HS-5 (cell line): ENCODE measurements at regions not wholly inside any gene's neighbourhood (a gene's known extent, or its start where the extent isn't known, plus 50 kb on each side); places are given as distances from the start of the nearest gene placed in this dataset.

Experiments
- DNase-seq: peaks from one replicate; pipeline ENCODE4 v3.0.0-alpha.2; 2012; ENCODE audit warnings: low read depth

- no peak for DNase-seq
These were observed 282.7 kb downstream of the SHQ1 start for GRCh38 chr3:72565593-72565992.

GRCh38 chr3:72563690-72564370 is 284.4 kb downstream of the SHQ1 start:
- no peak for DNase-seq

GRCh38 chr3:72560846-72561675 is 287.2 kb downstream of the SHQ1 start:
- no peak for DNase-seq

- no peak for DNase-seq
These were observed 288.9 kb downstream of the SHQ1 start for GRCh38 chr3:72559385-72559784.

GRCh38 chr3:72558001-72558400 is 290.2 kb downstream of the SHQ1 start:
- DNase-seq, result no peak

- DNase-seq, result no peak
These were observed 292.5 kb downstream of the SHQ1 start for GRCh38 chr3:72555714-72556113.

- no peak for DNase-seq
These were observed 293.6 kb downstream of the SHQ1 start for GRCh38 chr3:72554689-72555088.

- DNase-seq, result no peak
These were observed 294.9 kb downstream of the SHQ1 start for GRCh38 chr3:72553298-72553697.

- no peak for DNase-seq
These were observed 297.5 kb downstream of the SHQ1 start for GRCh38 chr3:72550582-72551262.

GRCh38 chr3:72549761-72550581 is 298.3 kb downstream of the SHQ1 start:
- DNase-seq, result no peak

- DNase-seq, result no peak
These were observed 299.3 kb downstream of the SHQ1 start for GRCh38 chr3:72548981-72549380.

GRCh38 chr3:72548461-72548860 is 299.8 kb downstream of the SHQ1 start:
- DNase-seq, result no peak

- DNase-seq, result no peak
These were observed 301.1 kb downstream of the SHQ1 start for GRCh38 chr3:72547183-72547582.

- DNase-seq, result no peak
These were observed 304.0 kb downstream of the SHQ1 start for GRCh38 chr3:72544239-72544638.

- no peak for DNase-seq
These were observed 305.0 kb downstream of the SHQ1 start for GRCh38 chr3:72543246-72543645.

- no peak for DNase-seq
These were observed 305.5 kb downstream of the SHQ1 start for GRCh38 chr3:72542781-72543180.

GRCh38 chr3:72539856-72540255 is 308.4 kb downstream of the SHQ1 start:
- DNase-seq, result no peak

GRCh38 chr3:72538070-72538745 is 310.0 kb downstream of the SHQ1 start:
- no peak for DNase-seq

- DNase-seq, result no peak
These were observed 310.8 kb downstream of the SHQ1 start for GRCh38 chr3:72537448-72537847.

GRCh38 chr3:72536878-72537267 is 311.4 kb downstream of the SHQ1 start:
- no peak for DNase-seq

- DNase-seq, result no peak
These were observed 311.9 kb downstream of the SHQ1 start for GRCh38 chr3:72536206-72536877.
